DND-41 (cell line): ENCODE measurements at regions not wholly inside any gene's neighbourhood (a gene's known extent, or its start where the extent isn't known, plus 50 kb on each side); places are given as distances from the start of the nearest gene placed in this dataset.
A peak's percentile ranks its signal among the peaks of the same experiment; 100 is the strongest.

Source experiments
- ATAC-seq: fragments of 200-7000 bp; cut with Tn5 transposase; 3 replicates; pipeline ENCODE4 v1.9.1; 2021; ENCODE audit warnings: low read depth; ENCODE audit not compliant: insufficient read depth
- DNase-seq: peaks from one replicate; pipeline ENCODE4 v3.0.0-alpha.2; 2020
- H2AFZ ChIP-seq: 2 replicates; pipeline ENCODE4 v1.6.0; 2012; ENCODE audit warnings: low read depth, low read length
- H3K27ac ChIP-seq: 2 replicates; pipeline ENCODE4 v1.5.1; 2012; ENCODE audit warnings: low read length, inconsistent platforms
- H3K27me3 ChIP-seq: fragments of 200-600 bp; sonication (generic); 2 replicates; pipeline ENCODE4 v1.6.0; 2012; ENCODE audit warnings: low read length, mild to moderate bottlenecking, inconsistent platforms; ENCODE audit not compliant: insufficient read depth, poor library complexity
- H3K36me3 ChIP-seq: 2 replicates; pipeline ENCODE4 v1.5.1; 2012; ENCODE audit warnings: low read length, inconsistent platforms; ENCODE audit not compliant: insufficient read depth
- H3K4me1 ChIP-seq: 2 replicates; pipeline ENCODE4 v1.5.1; 2012; ENCODE audit warnings: mild to moderate bottlenecking, low read length; ENCODE audit not compliant: insufficient read depth
- H3K4me2 ChIP-seq: 2 replicates; pipeline ENCODE4 v1.6.0; 2012; ENCODE audit warnings: mild to moderate bottlenecking, moderate library complexity, low read length, inconsistent platforms; ENCODE audit not compliant: insufficient read depth
- H3K4me3 ChIP-seq, 2 experiments: fragments of 200-600 bp in 1 of 2; shearing (Covaris generic) in 1 of 2; 2 replicates each; pipeline ENCODE4 v1.5.1; 2012 to 2016; ENCODE audit warnings: inconsistent platforms in 2 of 2, low read length in 2 of 2, mild to moderate bottlenecking in 2 of 2, low read depth in 1 of 2, moderate library complexity in 1 of 2
- H3K79me2 ChIP-seq: 2 replicates; pipeline ENCODE4 v1.6.0; 2012; ENCODE audit warnings: low read length, inconsistent platforms; ENCODE audit not compliant: insufficient read depth
- H3K9ac ChIP-seq: 2 replicates; pipeline ENCODE4 v1.6.0; 2012; ENCODE audit warnings: low read depth, mild to moderate bottlenecking, inconsistent platforms, low read length, moderate library complexity
- H3K9me3 ChIP-seq: 2 replicates; pipeline ENCODE4 v1.5.1; 2012; ENCODE audit warnings: low read length, moderate library complexity, mild to moderate bottlenecking, inconsistent platforms; ENCODE audit not compliant: insufficient read depth, severe bottlenecking
- H4K20me1 ChIP-seq: 2 replicates; pipeline ENCODE4 v1.6.0; 2012; ENCODE audit warnings: low read length; ENCODE audit not compliant: insufficient read depth
- EZH2 ChIP-seq: IDR thresholded peaks from 3 replicates; pipeline ENCODE4 v1.6.1; 2012; ENCODE audit warnings: borderline replicate concordance, low read depth, mild to moderate bottlenecking, moderate library complexity, low read length, inconsistent platforms; ENCODE audit not compliant: severe bottlenecking
- TF ChIP-seq, protein P1 (sequence below): IDR thresholded peaks from 2 replicates; pipeline ENCODE4 v1.5.1; 2012; ENCODE audit warnings: borderline replicate concordance, low read length, moderate library complexity, mild to moderate bottlenecking; ENCODE audit not compliant: poor library complexity, severe bottlenecking; ENCODE audit errors: extremely low read depth

DNA sequence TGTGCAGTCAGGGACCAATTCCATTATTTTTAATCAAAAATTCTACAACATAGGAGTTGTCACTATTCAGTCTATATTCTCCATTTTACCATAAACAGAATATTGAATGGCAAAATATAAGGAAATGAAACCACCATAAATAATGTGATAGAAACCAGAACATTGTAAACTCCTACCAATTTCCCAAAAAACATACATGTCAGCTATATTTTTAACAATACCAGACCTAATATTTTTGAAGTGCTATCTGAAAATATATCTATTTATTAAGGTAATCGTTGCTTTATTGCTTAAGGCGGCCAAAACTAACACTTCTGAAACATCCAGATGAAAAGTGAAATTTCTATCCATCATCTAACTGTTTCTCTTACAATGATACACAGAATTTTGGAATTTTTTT is 123.0 kb upstream of the C11orf58 start:
- Histone ChIP-seq H3K27ac (no peak overlapping the region), H3K27me3 (peaks cover 13% of the 10 kb centered on the region), H2AFZ (no peak overlapping the region), H3K4me3 (no peak overlapping the region), H3K9ac (no peak overlapping the region), H4K20me1 (no peaks in the 10 kb centered on the region), H3K9me3 (no peaks in the 10 kb centered on the region), H3K79me2 (no peaks in the 10 kb centered on the region), H3K4me2 (no peak overlapping the region), H3K4me1 (no peaks in the 10 kb centered on the region), H3K36me3 (no peaks in the 10 kb centered on the region)
- TF ChIP-seq EZH2: no peak
- TF ChIP-seq, protein P1, sequence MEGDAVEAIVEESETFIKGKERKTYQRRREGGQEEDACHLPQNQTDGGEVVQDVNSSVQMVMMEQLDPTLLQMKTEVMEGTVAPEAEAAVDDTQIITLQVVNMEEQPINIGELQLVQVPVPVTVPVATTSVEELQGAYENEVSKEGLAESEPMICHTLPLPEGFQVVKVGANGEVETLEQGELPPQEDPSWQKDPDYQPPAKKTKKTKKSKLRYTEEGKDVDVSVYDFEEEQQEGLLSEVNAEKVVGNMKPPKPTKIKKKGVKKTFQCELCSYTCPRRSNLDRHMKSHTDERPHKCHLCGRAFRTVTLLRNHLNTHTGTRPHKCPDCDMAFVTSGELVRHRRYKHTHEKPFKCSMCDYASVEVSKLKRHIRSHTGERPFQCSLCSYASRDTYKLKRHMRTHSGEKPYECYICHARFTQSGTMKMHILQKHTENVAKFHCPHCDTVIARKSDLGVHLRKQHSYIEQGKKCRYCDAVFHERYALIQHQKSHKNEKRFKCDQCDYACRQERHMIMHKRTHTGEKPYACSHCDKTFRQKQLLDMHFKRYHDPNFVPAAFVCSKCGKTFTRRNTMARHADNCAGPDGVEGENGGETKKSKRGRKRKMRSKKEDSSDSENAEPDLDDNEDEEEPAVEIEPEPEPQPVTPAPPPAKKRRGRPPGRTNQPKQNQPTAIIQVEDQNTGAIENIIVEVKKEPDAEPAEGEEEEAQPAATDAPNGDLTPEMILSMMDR: no peak
- no peak for ATAC-seq
- no peak for DNase-seq

DNA sequence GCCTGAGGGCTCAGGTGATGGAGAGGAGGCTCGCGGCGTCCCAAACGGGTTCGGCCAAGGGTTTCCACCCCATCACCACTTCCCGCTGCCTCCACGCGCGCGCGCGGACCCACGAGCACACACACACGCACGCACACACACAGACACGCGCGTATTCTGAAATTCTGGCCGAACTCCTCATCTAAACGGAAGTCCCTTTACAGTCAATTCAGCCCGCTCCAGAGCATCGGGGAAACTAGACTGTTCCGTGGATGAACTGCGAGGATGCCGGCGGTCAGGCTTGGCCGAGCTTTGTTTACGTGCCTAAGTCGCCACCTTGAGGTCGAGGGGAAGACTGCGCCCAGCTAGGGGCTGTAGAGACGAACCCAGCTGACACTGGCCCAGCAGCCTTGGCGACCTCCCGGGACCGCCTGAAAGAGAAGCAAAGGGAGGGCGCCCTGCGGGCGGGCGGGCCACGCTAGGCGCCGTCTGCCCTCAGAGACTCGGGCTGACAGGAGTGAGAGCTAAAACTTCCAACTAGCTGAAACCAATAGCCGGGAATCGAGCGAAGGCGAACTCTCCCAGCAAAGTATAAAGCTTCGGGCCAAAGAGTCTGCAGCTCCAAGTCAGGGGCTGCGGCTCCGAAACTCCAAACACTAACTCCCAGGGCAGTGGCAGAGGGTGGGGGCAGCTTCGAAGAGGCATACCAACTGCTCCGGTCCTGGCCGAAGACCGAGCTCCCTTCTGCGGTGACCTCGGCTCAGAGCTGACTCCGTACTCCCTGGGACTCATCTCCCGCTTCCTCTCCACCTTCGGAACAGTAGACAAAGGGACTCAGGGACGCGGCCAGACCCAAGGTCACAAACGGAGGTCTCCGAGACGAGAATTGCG is 124.7 kb upstream of the C11orf58 start:
- Histone ChIP-seq H3K27ac (no peak overlapping the region), H3K79me2 (no peaks in the 10 kb centered on the region), H2AFZ (no peak overlapping the region), H3K4me3 (no peak overlapping the region), H3K4me2 (no peak overlapping the region), H3K36me3 (no peaks in the 10 kb centered on the region), H3K27me3 (peaks cover 7% of the 10 kb centered on the region), H3K4me1 (no peaks in the 10 kb centered on the region), H4K20me1 (no peaks in the 10 kb centered on the region), H3K9ac (no peak overlapping the region), H3K9me3 (no peaks in the 10 kb centered on the region)
- DNase-seq (peak; percentile 49), ATAC-seq (peak; percentile 78)
- TF ChIP-seq, protein P1: peak; percentile 86
- no peak for TF ChIP-seq EZH2

DNA sequence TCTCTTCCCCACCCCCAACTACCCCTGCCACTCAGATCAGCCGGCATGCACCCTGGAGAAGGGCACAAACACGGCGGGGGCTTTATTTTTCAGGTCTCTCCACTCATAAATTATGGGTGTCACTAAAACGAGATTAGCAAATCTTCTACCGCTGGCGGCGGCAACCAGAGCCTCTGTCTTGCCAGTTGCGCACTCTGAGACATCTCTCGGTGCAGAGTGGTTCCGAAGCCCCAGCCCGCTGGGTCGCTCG is 125.3 kb upstream of the C11orf58 start:
- H3K9ac ChIP-seq: no peak overlapping the region
- DNase-seq: no peak
- H3K79me2 ChIP-seq: no peaks in the 10 kb centered on the region
- H4K20me1 ChIP-seq: no peaks in the 10 kb centered on the region
- peaks cover 3% of the 10 kb centered on the region for H3K27me3 ChIP-seq
- no peak for ATAC-seq
- no peaks in the 10 kb centered on the region for H3K9me3 ChIP-seq
- H3K27ac ChIP-seq: no peak overlapping the region
- H3K36me3 ChIP-seq: no peaks in the 10 kb centered on the region
- no peak for TF ChIP-seq EZH2
- TF ChIP-seq, protein P1: no peak
- H2AFZ ChIP-seq: no peak overlapping the region
- no peak overlapping the region for H3K4me2 ChIP-seq
- H3K4me3 ChIP-seq: no peak overlapping the region
- H3K4me1 ChIP-seq: no peaks in the 10 kb centered on the region
